ENCODE measurements at regions not wholly inside any gene's neighbourhood (a gene's known extent, or its start where the extent isn't known, plus 50 kb on each side); places are given as distances from the start of the nearest gene placed in this dataset.
"Not testable (repeated sequence)": the region's sequence is repeated elsewhere in the genome, so short reads cannot be mapped to it uniquely, and the experiment has no call there.

DNA sequence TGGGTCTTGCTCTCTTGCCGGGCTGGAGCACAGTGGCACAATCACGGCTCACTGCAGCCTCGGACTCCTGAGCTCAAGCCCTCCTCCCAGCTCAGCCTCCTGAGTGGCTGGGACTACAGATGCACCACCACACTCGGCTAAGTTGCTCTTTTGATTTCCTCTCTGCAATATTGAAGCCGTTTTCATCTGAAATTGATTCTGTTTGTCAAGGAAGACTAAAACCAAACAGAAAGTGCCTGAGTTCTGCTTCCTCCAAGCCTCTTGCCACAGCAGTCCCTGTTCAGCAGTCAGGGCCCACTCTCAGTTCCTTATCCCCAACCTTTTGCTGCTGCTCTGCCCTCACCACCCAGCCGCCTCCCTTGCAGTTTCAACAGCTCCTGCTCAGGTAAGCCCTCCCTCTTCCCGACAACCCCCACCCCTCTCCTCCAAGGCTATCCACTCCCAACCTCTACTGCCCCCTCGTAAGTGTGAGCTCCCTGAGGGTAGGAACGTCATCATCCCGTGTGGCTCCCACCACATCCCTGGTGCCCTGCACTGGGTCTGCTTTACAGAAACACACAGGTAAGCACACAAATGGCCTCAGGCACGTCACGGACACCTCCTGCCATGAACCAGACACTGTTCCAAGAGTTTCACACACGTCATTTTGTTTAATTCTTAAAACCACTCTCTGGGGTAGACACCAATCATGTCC, 70.7 kb upstream of the TAB2 start:
- DNase-seq = no peak

DNA sequence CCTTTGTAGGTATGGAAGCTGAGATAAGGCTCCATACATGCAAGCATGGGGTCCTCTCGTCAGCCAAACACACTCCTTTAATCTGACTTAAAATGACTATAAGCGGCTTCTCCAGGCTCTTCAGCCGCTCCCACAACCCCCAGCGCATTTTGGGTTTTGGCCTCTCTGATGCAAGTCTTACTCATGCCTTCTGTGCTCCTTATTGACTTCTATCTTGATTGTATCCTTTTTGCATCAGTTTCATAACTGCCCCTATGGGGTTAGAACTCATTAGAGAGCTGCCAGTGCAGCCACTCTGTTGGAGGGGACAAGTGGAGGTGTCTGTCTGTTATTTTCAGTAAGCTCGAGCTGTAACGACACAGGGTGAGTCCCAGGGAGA, 70.1 kb upstream of the TAB2 start:
- no peak for DNase-seq

DNA sequence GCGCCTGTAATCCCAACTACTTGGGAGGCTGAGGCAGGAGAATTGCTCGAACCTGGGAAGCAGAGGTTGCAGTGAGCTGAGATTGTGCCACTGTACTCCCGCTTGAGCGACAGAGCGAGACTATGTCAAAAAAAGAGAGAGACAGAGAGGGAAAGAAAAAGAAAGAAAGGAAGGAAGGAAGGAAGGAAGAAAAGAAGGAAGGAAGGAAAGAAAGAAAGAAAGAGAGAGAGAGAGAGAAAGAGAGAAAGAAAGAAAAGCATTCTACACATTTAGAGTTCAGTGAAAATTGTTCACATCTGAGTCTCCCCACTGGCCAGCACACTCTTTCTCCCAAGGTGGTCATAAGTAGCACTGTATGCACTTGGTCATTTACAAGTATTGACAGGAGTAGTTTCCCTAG, 69.2 kb upstream of the TAB2 start:
- not testable (repeated sequence) for DNase-seq

DNA sequence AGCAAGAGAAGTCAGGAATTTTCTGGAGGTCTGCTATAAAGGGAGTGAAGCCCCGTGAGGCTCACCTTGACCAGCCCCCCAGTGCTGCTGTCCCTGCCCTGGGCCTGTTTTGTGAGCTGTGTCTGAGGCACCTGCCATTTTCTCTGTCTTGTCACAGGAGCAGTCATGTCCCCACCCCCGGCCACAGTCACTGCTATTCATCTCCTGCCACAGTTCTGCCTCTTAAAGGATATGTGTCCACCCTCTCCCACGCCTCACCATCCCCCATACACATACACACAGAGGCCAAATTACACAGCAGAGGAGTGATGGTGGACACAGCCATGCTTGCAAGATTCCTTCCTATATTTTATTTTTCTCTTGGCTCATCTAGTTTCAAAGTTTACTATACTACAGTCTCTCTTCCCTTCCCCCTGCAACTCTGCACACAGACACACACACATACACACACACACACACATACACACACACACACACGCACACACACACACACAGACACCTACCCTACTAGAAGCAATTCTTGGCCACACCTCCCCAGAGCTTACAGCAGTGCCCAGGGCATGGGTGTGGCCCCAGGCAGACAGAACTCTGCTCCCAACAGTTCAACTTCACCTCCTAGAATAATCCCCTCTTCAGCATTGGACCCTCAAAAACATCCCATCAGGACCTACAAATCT, 68.7 kb upstream of the TAB2 start:
- peak in 1 of 2 experiments; percentile 31 for DNase-seq

DNA sequence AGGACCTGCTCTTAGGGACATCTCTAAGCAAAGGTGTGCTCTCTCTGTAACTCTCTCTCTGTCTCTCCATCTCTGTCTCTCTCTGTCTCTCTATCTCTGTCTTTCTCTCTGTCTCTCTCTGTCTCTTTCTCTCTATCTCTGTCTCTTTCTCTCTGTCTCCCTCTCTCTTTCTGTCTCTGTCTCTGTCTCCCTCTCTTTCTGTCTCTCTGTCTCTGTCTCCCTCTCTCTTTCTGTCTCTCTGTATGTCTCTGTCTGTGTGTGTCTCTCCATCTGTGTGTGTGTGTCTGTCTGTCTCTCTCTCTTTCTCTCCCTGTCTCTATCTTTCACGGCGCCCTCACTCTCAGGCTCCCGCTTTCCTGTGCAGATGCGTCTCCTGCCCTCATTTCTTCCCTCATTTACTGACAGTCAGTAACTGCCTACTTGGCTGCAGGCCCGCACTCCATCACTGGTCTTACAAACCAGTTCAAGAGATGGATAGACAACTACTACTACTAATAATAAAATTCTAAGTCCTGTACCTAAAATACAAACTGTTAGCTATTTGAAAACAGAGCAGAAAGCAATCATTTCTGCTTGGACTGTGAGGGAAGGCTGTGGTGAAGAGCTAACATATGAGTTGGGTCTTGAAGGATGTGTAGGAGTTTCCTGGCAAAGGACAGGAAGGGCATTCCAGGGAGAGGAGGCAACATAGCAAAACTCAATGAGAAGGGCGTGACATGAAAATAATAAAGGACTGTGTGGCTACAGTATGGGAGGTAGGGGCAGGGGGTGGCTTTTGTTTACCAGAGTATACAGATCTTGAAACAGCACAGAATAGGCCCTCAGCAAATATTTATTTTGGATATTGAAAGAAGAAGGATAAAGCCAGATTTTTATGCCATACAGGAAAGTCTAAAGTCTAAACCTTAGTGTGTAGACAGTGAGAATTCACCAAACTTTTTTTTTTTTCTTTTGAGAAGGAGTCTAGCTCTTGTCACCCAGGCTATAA, 67.8 kb upstream of the TAB2 start:
- no peak for DNase-seq

DNA sequence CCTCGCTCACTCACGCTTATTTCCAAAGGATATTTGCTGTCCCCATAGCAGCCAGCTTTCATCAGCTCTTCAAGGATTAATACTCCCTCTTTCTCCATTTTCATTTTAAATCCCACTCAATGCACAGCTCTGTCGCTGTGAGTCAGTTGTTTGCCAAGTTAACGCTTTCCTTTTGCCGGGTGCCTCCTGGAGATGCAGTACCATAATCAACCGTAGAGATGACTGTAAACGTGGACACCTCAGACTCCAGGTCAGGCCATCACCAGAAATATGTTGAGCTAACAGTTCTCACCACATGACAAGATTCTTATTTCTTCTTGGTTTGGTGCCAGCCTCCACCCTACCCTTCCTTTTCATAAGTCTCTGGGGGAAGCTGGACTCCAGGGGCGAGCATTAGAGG, 66.6 kb upstream of the TAB2 start:
- DNase-seq = no peak

DNA sequence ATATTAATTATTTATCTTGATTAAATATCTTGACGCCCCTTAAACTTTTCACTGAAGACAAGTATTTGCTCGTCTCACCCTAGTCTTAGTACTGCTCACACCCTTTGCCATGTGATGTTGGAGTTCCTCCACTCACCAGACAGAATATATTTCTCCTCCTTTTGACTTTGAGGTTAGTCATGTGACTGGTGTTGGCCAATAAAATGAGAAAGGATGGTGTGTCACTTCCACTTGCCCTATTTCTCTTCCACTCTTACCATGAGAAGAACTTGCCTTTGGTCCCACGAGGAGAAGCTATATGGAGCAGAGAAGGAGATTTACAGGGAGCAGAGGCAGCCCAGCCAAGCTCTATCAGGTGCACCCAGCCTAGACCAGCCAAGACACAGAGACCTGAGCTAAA, 64.9 kb upstream of the TAB2 start:
- no peak for DNase-seq

DNA sequence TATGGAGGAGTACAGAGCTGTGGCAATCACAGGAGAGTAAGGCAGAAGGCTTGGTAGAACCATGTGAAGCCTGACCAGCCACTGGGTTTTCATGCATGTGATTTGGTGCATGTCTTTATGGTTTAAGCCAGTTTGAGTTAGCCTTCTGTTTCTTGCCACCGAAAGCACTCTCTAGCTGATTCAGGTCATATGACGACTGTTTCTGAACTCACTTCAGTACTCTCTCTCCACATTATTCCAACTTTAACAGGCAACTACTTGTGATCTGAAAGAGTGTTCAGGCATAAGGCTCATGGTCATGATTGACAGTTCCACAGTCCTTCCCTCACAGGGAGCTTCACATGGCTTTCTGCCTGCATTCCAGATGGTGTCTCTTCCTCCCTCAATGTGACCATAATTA, 63.3 kb upstream of the TAB2 start:
- no peak for DNase-seq

DNA sequence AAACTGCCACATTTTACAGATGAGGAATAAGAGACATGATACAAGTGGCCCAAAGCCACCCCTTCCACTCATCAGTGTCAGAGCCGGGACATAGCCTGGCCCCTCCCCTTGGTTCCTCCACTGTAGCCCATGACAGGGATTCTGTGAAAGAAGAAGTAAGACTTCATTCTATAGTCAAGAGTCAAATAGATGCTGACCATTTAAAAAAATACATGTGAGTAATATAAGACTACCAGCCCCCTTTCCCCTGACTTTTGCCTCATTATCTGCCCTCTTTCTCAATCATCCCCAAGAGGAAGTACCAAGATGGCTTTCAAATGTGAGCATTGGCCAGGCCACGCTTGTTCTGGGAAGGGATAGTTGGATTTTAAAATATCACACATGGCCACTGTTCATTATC, 57.8 kb upstream of the TAB2 start:
- DNase-seq = no peak

DNA sequence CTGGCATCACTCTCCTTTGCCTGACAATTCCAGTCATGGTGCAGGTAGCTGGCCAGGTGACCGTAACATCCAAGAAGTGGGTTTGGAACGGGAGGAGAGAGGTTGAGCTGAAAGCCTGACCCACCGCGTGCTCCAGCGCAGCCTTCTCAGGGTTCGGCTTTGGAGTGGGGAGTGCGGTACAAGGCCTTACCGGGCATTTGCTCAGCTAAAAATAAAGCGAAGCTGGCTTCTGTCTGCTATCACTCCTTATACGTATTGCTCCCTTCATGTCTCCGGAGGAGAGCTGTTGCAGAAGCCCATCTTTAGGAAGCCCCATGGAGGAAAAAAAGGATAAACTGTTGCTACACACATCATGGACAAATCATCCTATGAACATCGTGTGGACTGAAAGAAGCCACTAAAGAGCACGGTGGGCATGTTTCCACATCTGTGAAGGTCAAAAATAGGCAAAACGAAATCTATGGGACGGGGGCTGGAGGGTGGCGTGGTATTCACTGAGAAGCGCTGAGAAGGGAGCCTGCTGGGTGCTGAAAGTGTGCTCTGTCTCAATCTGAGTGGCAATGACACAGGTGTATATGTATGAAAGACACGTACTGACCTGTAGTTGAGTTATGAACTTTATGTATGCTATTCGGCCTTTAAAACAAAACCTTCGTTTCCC, 57.2 kb upstream of the TAB2 start:
- no peak for DNase-seq

DNA sequence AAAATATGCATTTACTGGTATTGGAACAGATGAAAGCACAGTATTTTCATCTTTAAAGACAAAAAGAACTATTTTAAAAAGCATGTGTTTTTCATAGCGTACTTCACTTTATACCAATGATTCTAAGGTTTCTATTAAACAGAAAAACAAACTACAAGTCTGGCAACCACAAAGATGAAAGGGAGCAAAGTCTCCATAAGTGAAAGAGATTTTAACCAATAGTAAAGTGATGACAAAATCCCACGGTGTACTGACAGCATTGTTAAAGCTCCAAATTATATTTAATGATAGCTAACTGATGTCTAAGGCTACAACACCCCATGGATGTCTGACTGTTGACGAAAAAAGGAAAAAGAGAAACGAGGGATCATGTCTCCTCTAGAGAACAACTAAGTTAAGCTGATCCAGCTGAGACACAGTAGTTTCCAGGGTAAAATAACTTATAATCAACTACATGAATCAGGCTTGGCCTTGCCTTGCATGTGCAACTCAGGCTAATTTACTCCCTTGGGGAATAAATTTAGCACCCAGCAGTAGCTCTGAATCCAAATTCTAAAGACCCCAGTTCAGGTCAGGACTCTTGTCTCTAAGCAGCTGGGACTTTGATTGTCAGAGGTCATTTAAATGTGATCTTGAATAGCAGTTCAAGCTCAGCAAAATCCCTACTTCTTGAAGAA, 56.0 kb upstream of the TAB2 start:
- no peak for DNase-seq

DNA sequence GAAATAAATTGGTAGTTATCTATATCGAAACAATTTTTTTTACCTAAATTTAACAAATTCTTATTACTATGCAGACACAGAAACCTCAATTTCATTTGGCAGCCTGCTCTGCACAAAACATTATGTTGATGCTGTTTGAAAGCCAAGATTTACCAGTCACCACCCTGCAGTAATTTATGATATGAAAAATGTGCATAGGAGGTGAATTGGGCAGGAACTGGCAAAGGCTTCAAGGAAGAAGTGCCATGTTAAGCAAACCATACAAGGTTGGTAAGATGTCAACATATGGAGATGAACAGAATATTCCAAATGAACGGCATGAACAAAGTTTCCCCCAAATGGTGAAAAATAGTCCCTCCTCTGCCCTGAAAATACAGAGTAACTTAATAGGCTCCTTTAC, 54.2 kb upstream of the TAB2 start:
- no peak for DNase-seq

DNA sequence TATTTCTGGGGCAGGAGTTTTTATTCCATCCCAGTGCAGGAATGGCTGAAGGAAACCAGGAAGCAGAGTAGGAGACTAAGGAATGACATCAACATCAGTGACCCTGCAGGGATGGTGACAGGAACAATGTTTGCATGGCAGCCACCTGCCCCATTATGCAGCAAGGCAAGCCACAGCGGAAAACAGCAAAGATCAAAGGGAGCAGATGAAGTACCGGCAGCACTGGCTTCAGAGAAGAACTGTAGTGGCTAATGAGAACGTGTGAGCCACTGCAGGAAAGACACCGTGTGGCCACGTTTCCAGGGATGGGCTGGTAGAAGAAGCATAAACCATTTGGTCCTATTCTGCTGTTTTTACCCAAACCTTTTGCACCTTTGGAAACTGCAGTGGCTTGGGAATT, 52.9 kb upstream of the TAB2 start:
- DNase-seq = peak in 1 of 2 experiments; percentile 35

DNA sequence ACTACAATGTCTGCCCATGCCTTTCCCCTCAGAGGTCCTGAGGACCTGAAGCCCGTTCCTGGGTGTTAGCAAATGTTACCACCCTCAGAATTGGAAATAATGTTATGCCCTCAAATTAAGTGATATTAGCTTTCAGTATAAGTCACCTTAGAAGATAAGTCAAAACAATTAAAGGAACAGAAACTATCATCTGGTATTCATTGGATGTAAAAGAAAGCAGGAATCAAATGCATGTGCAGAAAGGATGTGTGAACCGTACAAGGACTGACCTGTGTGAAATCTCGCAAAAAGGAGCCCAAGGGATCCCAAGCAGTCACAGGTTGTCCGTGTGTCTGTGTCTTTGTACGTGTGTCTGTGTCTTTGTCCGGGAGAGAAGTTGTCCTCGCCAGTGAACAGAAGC, 51.6 kb upstream of the TAB2 start:
- DNase-seq = no peak

DNA sequence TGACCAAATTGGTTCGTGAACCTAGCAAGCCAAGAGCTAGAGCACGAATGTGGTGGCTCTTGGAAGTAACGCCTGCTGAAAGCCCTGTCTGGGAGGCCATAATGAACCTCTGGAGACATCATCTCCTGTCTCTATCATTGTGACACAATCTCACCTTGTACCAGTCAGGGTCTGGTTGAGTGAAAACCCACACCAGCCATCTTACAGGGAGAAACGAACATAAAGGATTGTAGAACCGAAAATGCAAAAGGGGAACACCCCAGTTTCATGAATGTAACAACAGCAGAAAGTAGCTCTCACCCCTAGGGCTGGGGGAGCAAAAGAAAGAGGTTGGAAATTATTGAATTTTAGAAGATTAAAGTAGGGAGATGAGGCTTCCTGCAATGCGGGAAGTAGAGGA, 50.9 kb upstream of the TAB2 start:
- DNase-seq = no peak

DNA sequence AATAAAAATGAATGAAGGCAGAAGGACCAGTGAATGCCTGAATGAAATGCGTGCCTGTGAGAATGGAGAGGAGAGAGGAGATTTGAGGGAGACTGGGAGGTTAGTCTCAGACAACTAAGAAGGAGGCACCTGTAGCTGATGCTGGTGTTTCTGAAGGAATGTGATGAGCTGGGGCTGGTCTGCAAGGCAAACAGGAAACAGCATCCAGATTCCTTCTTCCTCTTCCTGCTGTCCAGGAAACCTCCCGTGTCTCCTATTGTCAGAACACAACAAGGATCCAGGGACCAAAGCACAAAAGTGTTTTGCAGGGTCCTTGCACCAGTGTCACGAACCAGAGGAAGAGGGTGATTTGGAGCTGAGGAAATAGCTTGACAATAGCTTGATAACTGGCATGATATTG, 50.4 kb upstream of the TAB2 start:
- no peak for DNase-seq

DNA sequence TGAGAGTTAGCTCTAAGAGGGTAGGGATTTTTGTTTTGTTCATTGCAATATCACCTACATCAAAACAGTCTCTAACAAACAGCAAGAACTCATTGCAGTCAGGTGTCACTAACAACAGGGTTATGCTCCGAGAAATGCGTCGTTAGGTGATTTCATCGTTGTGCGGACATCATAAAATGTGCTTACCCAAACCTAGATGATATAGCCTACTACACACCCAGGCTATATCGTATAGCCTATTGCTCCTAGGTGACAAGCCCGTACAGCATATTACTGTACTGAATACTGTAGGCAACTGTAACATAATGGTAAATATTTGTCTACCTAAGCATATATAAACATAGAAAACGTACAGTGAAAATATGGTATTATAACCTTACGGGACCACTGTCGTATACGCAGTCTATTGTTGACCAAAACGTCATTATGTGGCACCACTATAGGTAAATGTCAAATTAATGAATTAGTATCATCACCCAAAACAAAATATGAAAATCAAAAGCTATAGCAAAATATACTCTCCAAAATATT, 49.9 kb upstream of the TAB2 start:
- DNase-seq = no peak

All from activated CD4-positive, alpha-beta T cell treated with anti-CD3 and anti-CD28 coated beads, Interleukin-2, amount 50 U/mL, for 48 hours (primary cell).